Activated T-cell treated with anti-CD3 and anti-CD28 coated beads for 48 hours (primary cell): ENCODE measurements at regions not wholly inside any gene's neighbourhood (a gene's known extent, or its start where the extent isn't known, plus 50 kb on each side); places are given as distances from the start of the nearest gene placed in this dataset.
A peak's percentile ranks its signal among the peaks of the same experiment; 100 is the strongest.

Experiments used
- DNase-seq: peaks from one replicate; pipeline ENCODE4 v3.0.0-alpha.2; 2020; ENCODE audit warnings: low read depth

GRCh38 chr9:107163370-107163769 lies 119.7 kb upstream of the RAD23B start:
- DNase-seq: no peak

GRCh38 chr9:107169796-107170195 lies 113.3 kb upstream of the RAD23B start:
- no peak for DNase-seq

- no peak for DNase-seq
Measured at GRCh38 chr9:107170801-107171200, 112.3 kb upstream of the RAD23B start.

- peak; percentile 54 for DNase-seq
Measured at GRCh38 chr9:107172160-107172978, 110.7 kb upstream of the RAD23B start.

GRCh38 chr9:107172979-107173347 lies 110.1 kb upstream of the RAD23B start:
- DNase-seq: no peak

GRCh38 chr9:107173422-107174180 lies 109.5 kb upstream of the RAD23B start:
- DNase-seq: no peak

- peak; percentile 18 for DNase-seq
Measured at GRCh38 chr9:107174441-107174840, 108.6 kb upstream of the RAD23B start.

- no peak for DNase-seq
Measured at GRCh38 chr9:107175041-107175440, 108.0 kb upstream of the RAD23B start.

GRCh38 chr9:107175816-107176435 lies 107.2 kb upstream of the RAD23B start:
- no peak for DNase-seq

GRCh38 chr9:107176436-107177151 lies 106.5 kb upstream of the RAD23B start:
- no peak for DNase-seq

- DNase-seq: no peak
Measured at GRCh38 chr9:107177243-107177839, 105.7 kb upstream of the RAD23B start.

- no peak for DNase-seq
Measured at GRCh38 chr9:107177857-107178256, 105.2 kb upstream of the RAD23B start.

- DNase-seq: no peak
Measured at GRCh38 chr9:107178293-107178692, 104.8 kb upstream of the RAD23B start.

- DNase-seq: no peak
Measured at GRCh38 chr9:107180206-107180605, 102.9 kb upstream of the RAD23B start.

- no peak for DNase-seq
Measured at GRCh38 chr9:107183176-107183575, 99.9 kb upstream of the RAD23B start.

GRCh38 chr9:107188376-107188775 lies 94.7 kb upstream of the RAD23B start:
- no peak for DNase-seq

- no peak for DNase-seq
Measured at GRCh38 chr9:107190061-107190935, 92.8 kb upstream of the RAD23B start.

GRCh38 chr9:107190936-107191290 lies 92.2 kb upstream of the RAD23B start:
- no peak for DNase-seq

GRCh38 chr9:107193251-107193650 lies 89.8 kb upstream of the RAD23B start:
- no peak for DNase-seq

- no peak for DNase-seq
Measured at GRCh38 chr9:107198718-107199117, 84.4 kb upstream of the RAD23B start.

- DNase-seq: no peak
Measured at GRCh38 chr9:107208121-107208520, 75.0 kb upstream of the RAD23B start.
